GM19328 (cell line): ENCODE measurements at regions not wholly inside any gene's neighbourhood (a gene's known extent, or its start where the extent isn't known, plus 50 kb on each side); places are given as distances from the start of the nearest gene placed in this dataset.

Experiments used
- ATAC-seq: cut with Tn5 transposase; IDR thresholded peaks from one replicate; pipeline ENCODE4 v1.9.1; 2021; ENCODE audit warnings: mild to moderate bottlenecking, moderate library complexity; ENCODE audit not compliant: unreplicated experiment

DNA sequence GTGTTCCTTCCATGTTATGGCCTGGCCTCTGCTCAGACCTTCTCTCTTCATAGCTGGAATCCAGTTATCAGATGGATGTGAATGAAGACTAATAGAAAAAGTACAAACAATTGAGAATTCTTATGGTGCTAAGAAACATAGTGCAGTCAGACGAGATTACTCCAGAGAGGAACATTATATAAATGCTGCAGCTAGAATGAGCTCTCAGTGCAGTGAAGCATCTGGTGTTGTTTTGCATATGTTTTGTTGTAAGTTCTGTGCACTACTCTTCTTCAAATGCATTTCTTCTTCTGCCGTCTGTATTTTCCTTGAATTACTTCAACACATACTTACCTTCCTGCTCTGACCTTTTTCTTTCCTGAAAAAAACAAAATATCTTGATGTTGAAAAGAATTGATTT is 602.4 kb upstream of the CDH18 start:
- ATAC-seq: no peak

DNA sequence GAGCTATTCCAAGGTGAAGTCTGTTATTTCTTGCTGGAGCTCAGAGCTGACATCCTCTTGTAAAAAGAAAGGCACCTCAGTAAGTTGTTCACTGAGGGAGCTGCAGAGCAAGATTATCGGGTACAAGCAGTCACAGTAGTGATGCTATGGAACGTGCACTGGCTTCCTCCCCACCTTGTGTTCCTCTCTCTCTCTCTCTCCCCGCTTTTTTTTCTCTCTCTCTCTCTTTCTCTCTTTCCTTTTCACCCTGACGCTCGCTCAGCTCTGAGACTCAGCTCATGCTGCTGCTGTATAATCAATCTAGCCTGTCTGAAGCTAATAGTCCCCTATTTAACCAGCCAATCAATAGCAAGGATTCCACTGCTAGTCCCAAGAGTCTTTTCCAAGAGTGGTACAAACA is 587.6 kb upstream of the CDH18 start:
- no peak for ATAC-seq

DNA sequence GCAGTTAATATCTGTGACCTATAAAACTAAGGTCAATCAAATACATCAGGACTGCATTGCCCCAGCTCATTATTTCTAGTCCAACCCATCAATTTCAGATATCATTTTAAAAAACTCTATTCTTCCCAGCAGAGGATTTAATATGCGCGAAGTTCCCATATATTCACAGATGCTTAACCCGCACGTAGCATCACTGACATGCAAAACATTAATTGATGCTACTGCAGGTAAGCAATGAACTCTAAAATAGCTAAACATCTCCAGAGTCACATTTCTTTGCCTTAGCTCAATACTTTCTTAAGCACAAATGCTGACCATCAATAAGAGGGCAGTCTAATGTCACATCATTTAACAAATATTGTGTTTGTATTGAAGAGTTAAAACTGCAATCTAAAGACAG is 586.6 kb upstream of the CDH18 start:
- no peak for ATAC-seq

DNA sequence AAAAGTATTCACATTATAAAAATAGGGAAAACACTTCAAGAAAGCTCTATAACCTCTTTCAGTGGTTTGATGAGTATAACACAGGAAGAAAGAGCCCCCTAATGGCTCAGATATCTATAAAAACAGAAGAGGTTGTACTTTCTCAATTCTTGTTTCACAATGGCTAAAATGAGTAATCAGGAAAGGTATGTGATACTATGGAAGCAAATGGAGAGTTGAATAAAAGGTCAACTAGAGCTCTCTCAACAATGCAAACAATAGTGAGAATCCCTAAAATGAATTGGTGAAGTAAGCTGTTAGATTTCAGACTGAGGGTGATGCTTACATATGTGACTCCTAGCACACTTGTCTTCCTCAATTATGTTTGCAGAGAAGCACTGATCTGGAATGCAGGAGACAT is 584.6 kb upstream of the CDH18 start:
- no peak for ATAC-seq

DNA sequence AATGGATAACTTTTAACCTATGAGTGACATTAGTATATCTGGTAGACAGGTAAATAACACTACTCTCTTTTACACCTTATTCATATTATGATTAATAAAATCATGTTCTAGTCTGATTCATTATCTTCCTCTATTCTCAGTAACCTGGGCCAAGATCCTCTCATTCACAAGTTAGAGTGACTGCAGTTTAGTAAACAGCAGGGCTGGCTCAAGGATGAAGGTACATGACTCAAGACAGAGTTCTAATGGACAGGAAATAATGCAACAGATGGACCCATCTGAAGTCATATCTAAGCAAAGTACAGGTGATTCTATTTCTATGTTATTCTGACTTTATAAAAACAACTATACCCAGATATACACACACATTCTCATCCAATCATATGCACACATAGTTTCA is 582.5 kb upstream of the CDH18 start:
- ATAC-seq: no peak

DNA sequence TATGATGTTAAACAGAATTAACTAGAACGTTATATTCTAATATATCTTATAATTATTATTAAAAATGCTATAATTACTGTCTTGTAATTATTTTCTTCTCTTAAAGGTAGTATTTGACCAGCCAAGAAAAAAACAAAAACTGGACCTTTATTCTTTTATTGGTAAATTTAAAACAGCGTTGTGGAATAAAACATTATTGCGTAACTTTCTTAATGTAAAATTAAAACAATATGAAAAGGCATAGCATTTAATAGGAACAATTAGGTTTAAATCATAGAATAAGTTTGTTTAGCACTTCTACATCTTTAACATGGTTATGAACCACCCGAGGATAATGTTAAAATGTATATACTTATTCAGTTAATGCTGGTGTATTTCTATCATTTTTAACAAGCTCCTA is 574.5 kb upstream of the CDH18 start:
- no peak for ATAC-seq

DNA sequence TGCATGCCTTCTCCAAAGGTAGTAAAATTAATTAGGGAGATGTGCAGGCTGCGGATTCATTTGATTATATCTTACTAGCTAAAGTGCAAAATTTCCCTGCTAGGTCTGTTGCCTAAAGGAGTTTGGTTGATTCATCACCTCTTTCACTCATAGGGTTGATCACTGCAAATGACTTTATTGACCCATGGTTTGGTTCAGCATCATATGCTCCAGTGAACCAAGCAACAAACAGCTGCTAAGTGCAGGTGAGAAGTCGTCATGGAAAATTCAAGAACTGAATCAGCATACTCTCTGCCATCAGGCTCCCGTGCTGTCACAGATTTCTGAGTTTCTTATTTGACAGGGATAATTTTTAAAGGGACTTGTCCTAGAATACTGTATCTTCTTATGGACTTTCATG is 571.8 kb upstream of the CDH18 start:
- ATAC-seq: no peak

DNA sequence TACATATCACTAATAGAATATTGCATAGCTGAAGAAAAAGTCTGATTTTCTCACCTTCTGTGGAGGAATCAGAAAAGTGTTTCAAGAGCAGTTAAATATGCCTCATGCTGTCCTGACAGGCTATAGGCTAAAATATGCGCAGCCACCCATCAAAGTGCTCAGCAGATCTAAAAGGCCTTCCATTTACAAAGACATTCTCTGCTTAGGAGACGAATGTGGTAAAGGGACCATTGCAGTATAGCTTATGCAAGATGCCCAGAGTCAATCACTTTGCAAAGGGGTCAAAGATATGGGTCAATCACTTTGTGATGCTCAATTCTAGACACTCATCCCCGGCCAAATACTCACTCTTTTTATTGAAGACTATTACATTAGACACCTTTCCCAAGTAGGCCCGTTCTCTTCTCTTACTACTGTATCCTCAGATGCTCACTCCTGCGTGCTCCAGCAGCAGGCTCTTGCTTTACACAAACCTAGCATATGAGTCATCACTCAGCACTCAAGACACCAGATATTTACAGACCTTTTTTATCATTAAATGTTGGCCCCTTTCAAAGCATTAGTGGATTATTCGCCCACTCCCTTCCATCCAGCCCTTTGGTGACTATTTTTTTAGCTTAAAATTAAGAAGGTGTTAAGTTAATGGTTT is 568.2 kb upstream of the CDH18 start:
- no peak for ATAC-seq

DNA sequence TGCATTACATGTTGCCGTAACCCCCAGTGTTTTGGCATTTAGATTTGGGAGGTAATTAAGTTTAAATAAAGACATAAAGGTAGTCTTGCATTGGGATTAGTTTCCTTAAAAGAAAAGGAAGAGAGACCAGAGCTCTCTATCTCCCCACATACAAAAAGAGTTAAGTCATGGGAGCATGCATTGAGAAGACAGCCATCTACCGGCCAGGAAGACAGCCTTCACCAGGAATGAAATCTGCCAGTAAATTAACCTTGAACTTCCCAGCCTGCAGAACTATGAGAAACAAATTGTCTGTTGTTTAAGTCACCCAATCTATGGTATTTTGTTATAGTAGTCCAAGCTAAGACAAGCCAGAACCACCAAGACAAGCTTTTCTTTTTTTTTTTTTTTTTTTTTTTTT is 567.0 kb upstream of the CDH18 start:
- no peak for ATAC-seq

DNA sequence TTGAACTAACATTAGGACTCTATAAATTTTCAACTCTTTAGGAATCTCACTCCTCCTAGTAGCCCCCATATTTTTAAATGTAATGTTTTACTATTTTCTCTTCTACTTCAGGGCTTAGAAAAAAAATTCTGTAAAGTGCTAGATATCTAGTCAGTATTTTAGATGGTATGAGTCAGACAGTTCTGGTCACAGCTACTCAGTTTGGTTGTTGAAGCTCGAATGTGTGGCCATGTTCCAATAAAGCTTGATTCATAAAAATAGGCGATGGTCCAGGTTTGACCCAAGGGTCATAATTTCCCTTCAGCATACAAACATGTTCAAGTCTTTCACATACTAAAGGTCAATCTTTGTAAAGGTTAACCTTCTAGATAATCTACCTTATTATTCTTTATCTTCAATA is 566.0 kb upstream of the CDH18 start:
- ATAC-seq: no peak

DNA sequence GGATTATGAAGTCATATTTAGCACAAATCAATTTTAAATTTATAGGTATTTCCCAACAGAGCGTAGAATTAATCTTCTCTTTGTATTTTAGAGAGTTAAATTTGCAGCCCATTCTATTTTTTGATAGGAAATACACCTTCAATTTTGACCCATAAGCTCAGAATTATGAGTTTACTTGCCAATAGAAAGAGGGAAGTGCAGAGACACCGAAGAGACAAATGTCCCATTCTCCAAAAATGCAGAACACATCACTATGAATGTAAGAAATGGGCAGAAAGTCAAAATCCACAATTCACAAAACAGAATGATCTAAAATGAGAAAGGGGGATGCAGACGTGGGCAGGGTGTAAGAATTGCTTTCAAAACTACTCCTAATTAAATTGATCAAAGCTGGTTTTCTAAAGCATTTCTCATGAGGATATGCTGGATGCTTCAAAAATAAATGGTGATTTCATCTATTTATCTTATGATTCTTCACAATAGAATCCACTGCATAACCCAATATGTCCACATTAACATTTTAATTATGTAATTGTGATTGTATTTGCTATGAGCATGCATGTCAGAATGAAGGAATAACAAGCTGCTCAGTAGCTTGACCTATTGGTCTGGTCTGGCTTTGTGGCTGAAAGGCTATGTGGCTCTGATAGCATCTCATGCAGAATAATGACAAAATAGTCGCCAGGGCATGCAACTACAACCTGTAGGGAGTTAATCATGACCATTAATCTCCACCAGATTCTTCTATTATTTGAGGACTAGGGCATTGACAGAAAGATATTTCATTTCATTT is 550.1 kb upstream of the CDH18 start:
- no peak for ATAC-seq

DNA sequence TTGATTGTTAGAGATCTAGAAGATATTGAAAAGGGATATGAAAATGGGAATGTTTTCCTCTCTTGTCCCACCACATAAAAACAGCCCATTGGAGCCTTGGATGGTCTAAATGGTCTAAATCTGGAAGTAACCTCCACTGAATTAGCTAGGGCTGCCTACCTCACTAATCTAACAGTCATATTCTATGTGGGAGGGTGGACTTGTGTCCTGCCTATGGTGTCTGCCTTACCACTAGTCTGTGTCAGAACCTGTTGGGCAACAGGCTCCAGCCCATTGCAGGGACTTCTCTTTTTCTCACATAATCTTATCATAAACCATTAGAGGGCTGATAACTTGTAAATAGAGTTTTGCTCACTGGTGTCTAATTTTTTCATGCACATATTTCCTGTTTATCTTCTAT is 548.8 kb upstream of the CDH18 start:
- ATAC-seq: no peak

DNA sequence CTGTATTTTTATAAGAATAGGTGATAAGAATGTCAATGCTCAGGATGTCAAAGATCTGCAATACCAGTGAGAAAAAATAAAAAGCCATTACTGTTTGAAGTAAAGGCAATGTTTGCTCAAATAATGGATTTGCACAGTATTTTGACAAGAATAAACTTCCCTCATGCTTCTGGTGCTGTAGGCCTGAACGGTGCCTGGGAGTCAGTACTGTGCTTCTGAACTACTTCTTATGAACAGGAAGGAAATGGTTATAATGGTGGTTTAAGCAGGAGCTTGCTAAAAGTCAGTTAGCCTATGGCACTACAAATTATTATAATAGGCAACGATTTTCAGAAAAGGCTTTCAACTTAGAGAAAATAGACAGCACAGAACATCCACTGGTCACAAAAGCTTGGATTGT is 548.3 kb upstream of the CDH18 start:
- no peak for ATAC-seq

DNA sequence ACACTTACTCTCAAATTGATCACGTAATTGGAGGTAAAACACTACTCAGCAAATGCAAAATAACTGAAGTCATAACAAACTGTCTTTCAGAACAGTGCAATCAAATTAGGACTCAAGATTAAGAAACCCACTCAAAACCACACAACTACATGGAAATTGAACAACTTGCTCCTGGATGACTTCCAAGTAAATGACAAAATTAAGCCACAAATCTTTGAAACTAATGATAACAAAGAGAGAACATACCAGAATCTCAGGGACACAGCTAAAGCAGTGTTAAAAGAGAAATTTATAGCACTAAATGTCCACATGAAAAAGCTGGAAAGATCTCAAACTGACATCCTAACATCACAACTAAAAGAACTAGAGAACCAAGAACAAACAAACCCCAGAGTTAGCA is 540.5 kb upstream of the CDH18 start:
- no peak for ATAC-seq

DNA sequence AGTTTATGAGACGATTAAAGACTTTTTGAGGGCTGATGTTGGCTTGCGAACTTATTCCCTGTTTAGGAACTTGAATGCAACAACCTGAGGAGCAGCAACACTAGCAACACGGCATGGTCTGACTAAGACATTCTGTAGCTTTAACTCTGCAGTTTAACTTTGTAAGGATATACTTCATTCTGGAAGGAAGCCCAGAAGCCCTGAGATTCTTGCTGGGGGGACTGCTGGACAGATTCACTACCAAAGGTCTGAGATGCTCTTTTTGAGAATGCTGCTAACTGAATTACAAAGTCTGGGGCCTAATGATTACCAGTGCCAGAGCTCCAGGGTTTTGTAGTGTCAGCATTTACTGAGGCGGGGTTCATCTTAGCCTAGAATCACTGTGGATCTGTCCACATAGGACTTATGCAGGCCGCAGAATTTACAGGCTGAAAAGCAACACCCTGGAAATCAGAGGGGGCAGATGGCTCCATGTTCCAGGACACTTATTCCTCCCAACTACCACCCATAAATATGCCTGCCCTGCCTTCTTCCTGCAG is 537.1 kb upstream of the CDH18 start:
- ATAC-seq: no peak

DNA sequence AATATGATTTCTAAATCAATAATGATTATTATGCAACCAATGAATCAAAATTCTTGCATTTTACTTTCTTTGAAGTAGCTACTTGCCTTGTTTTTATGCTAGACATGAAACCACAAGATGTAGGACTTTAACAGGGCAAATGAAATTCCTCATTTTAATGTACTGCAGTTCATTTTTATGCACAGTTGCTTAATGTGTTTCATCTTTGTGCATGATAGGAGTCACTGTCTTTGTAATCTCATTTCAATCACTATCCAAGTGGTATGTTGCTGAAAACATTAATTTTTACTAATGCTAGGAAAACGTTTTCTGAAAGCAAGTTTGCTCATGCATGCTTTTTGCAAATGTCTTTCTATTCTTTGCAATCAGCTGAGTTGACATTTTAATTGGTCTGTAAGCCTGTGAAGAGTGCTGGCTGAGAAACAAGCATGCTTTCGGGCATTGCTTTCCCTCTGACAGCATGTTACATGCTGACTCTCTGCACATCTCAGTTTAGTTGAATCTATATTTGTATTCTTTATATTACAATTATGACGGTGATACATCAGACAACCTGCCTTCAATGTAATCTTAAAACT is 535.0 kb upstream of the CDH18 start:
- no peak for ATAC-seq

DNA sequence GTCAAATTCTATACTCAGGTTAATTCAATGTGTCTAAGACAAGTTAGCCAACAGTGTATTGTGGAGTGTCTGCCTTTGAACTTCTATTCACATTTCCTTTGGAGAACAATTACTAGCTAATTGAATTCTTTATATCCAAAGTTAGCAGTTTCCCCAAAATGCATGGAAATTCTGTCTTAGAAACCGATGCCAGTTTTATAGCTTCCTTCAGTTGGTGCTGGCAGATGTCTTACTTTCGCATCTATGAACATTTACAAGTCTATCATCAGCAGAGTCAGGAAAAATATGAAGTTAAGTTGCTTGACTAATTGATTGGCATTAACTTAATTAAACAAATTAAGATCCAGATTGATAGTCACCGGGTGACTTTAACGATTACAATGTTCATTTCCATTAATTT is 527.6 kb upstream of the CDH18 start:
- no peak for ATAC-seq

DNA sequence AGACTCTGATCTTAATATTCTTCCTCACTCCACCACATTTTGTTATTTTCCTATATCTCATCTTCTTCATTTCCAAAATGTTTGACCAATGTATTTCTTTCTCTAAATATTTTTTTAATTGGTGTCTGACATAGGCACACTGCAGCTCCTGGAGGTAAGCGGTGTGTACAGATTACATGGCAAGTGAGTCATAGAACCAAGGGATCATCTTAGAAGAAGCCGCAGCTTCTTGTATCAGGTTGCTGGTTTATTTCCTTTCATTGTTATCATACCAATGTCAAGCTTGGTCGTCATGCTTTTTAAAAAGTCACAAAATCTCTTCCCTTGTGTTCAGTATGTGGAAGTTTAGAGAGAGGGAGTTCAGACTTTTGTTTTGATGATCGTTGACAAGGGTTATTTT is 526.1 kb upstream of the CDH18 start:
- no peak for ATAC-seq

DNA sequence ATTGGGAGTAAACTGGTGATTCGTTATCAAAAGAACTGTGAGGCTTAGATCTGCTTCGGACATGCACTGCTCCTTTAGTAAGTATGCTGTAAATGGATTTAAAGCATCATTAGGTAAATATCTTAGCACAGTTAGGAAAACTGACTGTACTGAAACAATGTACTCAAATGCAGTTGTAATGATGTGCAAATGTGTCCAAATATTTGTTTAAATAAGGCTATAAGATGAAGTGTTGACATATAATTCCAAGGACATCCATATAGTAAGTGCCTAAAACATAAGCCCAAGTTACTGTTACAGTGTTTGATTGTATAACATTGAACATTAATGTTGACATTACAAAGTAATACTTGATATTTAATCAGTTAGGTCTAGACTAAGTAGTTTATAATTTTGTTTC is 512.5 kb upstream of the CDH18 start:
- no peak for ATAC-seq

DNA sequence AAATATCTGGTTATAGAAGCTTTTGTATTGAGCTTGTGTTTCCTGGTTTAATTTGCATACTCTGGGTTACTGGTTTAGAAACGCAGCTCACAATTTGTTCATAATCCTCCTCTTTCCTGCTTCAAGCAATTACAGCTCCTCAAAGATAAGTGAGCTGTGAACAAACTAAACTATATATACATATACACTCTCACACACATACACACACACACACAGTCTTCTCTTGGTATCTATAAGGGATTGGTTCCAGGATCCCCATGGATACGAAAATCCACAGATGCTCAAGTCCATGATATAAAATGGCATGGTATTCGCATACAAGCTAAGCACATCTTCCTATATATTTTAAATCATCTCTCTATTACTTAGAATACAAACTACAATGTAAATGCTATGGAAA is 510.9 kb upstream of the CDH18 start:
- no peak for ATAC-seq

DNA sequence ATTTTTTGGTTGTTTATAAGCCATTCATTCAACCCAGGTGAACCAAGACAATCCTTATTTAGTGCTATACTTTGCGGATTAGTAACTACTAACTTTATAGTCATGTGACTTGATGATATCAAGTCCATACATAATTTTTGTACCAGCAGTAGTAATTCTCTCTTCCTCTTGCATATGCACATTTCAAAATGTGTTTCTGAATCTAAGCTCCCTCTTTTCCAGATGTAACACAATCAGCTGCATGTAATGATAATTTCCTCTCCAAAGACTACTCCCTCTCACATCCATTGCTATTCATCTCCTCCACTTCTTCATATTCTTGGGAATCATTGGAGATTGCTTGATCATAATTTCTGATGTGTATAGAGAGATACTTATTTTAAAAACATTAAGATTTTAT is 510.1 kb upstream of the CDH18 start:
- ATAC-seq: no peak

DNA sequence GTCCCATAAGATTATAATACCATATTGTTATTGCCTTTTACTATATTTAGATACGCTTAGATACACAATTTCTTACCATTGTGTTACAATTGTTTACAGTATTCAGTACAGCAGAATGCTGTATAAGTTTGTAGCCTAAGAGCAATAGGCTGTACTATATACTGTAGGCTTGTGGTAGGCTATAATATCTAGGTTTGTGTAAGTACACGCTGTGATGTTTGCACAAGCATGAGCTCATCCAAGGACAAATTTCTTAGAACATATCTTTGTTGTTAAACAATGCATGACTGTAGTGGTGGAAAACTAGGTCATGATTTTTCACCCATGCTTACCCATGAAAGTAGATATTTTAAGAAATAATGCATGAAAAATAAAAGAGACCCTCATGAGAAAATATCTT is 509.4 kb upstream of the CDH18 start:
- ATAC-seq: no peak
